ENCODE measurements at regions not wholly inside any gene's neighbourhood (a gene's known extent, or its start where the extent isn't known, plus 50 kb on each side); places are given as distances from the start of the nearest gene placed in this dataset.

GRCh38 chr4:34279011-34279410 is 1965.3 kb downstream of the ARAP2 start:
- TF ChIP-seq POLR2AphosphoS5 (IDR thresholded peaks at IDR 0.05; ENCODE audit: low read depth, low read length): no peak
- no peak for TF ChIP-seq YY1 (IDR thresholded peaks at IDR 0.05; ENCODE audit: extremely low read depth, insufficient replicate concordance, low read depth, low read length)
- no peak for TF ChIP-seq ZNF274 (IDR thresholded peaks at IDR 0.05; ENCODE audit: low read depth, low read length)
- no peak for TF ChIP-seq ATF3 (IDR thresholded peaks at IDR 0.05)
- no peak for TF ChIP-seq TCF7L2 (IDR thresholded peaks at IDR 0.05; ENCODE audit: borderline replicate concordance, extremely low read depth, insufficient read depth, insufficient read length)
- TF ChIP-seq EGR1 (IDR thresholded peaks at IDR 0.05; ENCODE audit: low read depth): no peak
- TF ChIP-seq ZBTB33 (IDR thresholded peaks at IDR 0.05; ENCODE audit: extremely low read depth, insufficient replicate concordance, low read length): no peak
- no peak for TF ChIP-seq REST (IDR thresholded peaks at IDR 0.05; ENCODE audit: low read depth)
- TF ChIP-seq EZH2 (IDR thresholded peaks at IDR 0.05): no peak
- Histone ChIP-seq H3K4me2 (ENCODE audit: low read length) (no peak overlapping the region), H3K27ac (ENCODE audit: low read depth, low read length) (no peak overlapping the region), H2AFZ (ENCODE audit: low read depth, low read length, poor library complexity, severe bottlenecking) (no peak overlapping the region), H3K9ac (ENCODE audit: low read length) (no peak overlapping the region), H3K36me3 (ENCODE audit: control insufficient read depth in 1 of 2, insufficient read depth in 2 of 2, low read length in 2 of 2) (no peaks in the 10 kb centered on the region), H3K9me3 (ENCODE audit: control insufficient read depth in 1 of 2, insufficient read depth in 1 of 2, low read depth in 1 of 2, low read length in 2 of 2) (no peaks in the 10 kb centered on the region), H3K4me3 (replicated peaks in 1 of 2; ENCODE audit: low read depth in 1 of 2, low read length in 2 of 2) (no peak overlapping the region), H3K27me3 (ENCODE audit: insufficient read depth, low read length) (no peaks in the 10 kb centered on the region), H3K79me2 (ENCODE audit: insufficient read depth, low read length) (no peaks in the 10 kb centered on the region), H4K20me1 (ENCODE audit: insufficient read depth) (no peaks in the 10 kb centered on the region), H3K4me1 (ENCODE audit: control insufficient read depth in 1 of 2, insufficient read depth in 2 of 2, low read length in 2 of 2) (no peaks in the 10 kb centered on the region), H3K9me2 (ENCODE audit: insufficient read depth) (no peaks in the 10 kb centered on the region; the same call in 1 of the 2 replicates)
- DNase-seq (ENCODE audit: low read depth, low spot score) (no peak), ATAC-seq (no peak)
- no TSS peak for BruUV-seq (replicated peaks)
- CTCF ChIA-PET: no interaction called here
- POLR2A ChIA-PET: no interaction called here
- RAD21 ChIA-PET (ENCODE audit: low non-redundant PET in 1 of 2, low total read pairs in 2 of 2, uncharacterized antibody in 2 of 2, unreplicated experiment in 2 of 2): no interaction called here
- intact Hi-C loops (cut with micrococcal nuclease): no loop called here

Measured in HCT116 (cell line).